Fibroblast of pulmonary artery (primary cell): ENCODE measurements at regions not wholly inside any gene's neighbourhood (a gene's known extent, or its start where the extent isn't known, plus 50 kb on each side); places are given as distances from the start of the nearest gene placed in this dataset.

Experiments
- DNase-seq: peaks from one replicate; pipeline ENCODE4 v3.0.0-alpha.2; 2010; ENCODE audit warnings: low read depth
- H3K4me3 ChIP-seq: replicated peaks from 2 replicates; pipeline ENCODE4 v1.5.1; 2011; ENCODE audit warnings: low read depth, mild to moderate bottlenecking, control low read depth, low read length, moderate library complexity
- CTCF ChIP-seq: IDR thresholded peaks from 2 replicates; pipeline ENCODE4 v1.5.1; 2011; ENCODE audit warnings: mild to moderate bottlenecking, control low read depth, low read length, inconsistent platforms; ENCODE audit errors: missing control alignments

- no peak overlapping the region for H3K4me3 ChIP-seq
- no peak for TF ChIP-seq CTCF
- peak; percentile 61 for DNase-seq
Measured at GRCh38 chr3:146750196-146750595, 145.1 kb upstream of the PLSCR5 start.

GRCh38 chr3:146747928-146748327, 142.8 kb upstream of the PLSCR5 start:
- TF ChIP-seq CTCF, result peak; percentile 50
- DNase-seq, result peak; percentile 71
- H3K4me3 ChIP-seq, result no peak overlapping the region

- no peak for TF ChIP-seq CTCF
- DNase-seq, result no peak
- H3K4me3 ChIP-seq, result no peak overlapping the region
Measured at GRCh38 chr3:146747051-146747450, 141.9 kb upstream of the PLSCR5 start.

GRCh38 chr3:146746190-146746589, 141.0 kb upstream of the PLSCR5 start:
- DNase-seq, result peak; percentile 59
- no peak for TF ChIP-seq CTCF
- no peak overlapping the region for H3K4me3 ChIP-seq

- DNase-seq, result no peak
- H3K4me3 ChIP-seq, result no peak overlapping the region
- TF ChIP-seq CTCF, result no peak
Measured at GRCh38 chr3:146739203-146739671, 134.1 kb upstream of the PLSCR5 start.

GRCh38 chr3:146732325-146732724, 127.2 kb upstream of the PLSCR5 start:
- no peak for TF ChIP-seq CTCF
- H3K4me3 ChIP-seq, result no peak overlapping the region
- no peak for DNase-seq

- no peak for TF ChIP-seq CTCF
- peak; percentile 51 for DNase-seq
- no peak overlapping the region for H3K4me3 ChIP-seq
Measured at GRCh38 chr3:146715170-146715569, 110.0 kb upstream of the PLSCR5 start.
